ENCODE measurements at regions not wholly inside any gene's neighbourhood (a gene's known extent, or its start where the extent isn't known, plus 50 kb on each side); places are given as distances from the start of the nearest gene placed in this dataset.

DNA sequence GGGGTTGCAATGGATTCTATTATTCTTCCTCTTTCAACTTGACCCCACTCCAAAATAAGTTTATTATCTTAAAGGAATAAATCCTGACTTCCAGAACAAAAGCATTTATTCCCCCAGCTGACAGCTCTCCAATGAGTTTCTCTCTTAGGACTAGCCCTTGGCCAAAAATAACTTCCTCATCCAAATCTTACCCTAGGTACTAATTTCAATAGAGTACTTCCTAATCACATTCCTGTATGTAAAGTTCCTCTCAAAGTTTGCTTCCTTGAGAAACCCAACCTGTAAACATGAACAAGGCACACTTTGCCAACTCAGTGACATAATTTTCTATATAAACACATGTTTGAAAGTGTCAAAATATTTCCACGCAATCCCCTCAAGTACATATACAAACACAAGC lies 671.2 kb upstream of the GALNTL6 start:
- no peak for DNase-seq

DNA sequence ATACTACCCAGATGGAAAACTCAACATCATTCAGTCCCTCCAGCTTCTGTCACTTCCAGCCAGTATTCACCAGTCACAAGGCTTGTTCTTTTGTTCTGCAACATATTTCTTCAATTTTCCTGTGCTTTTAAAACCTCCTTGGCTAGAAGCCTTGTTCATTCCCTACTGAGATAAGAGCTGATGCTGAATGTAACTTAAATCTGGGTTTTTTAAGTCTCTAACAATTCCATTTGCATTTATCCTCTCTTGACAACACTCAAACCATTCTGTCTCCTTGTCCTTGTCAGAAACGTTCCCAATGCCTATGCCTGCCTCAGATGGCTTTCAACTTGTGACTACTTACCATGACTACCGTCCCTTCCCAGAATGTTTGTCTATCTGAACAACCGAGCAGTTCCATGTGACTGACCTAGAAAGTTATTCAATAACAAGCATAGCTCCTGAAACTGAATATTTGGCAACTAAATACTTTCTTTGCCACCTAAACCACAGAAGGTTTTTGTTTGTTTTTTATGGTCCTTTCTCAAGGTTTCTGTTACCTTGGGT lies 682.9 kb upstream of the GALNTL6 start:
- no peak for DNase-seq

DNA sequence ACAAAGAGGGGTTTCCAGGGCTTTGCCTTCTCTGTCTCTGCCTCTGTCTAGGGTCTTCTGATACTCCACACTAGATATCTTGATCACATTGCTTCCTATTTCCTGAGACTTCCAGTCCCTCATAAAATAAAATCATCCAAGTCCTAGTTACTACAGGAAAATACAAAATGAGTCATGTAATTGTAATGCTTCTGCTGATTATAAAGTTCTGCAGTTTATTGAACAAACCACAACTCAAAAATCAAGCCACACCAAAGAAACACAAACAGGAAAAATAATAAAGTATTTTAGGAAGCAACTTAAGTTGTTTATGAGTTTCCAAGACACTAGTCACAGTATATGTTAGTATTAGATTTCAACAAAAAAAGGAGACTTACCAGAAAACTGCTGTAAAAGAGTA lies 695.1 kb upstream of the GALNTL6 start:
- DNase-seq: no peak

DNA sequence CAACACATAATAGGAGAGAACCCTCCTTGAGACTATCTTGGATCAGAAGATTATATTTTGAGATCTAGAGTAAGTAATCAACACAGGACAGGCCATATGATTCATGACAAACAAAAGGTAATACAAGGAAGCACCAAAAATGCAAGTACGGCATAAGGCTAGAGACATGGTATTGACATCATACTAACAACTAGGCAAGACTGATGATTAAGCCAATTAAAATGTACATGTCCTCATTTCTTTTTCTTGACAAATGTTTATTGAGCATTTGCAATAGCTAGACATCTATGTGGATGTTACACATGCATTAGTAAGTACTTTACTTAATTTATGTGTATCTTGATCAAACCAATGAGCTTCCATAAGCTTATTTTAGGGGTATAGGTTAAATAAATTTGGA lies 695.7 kb upstream of the GALNTL6 start:
- DNase-seq: no peak

DNA sequence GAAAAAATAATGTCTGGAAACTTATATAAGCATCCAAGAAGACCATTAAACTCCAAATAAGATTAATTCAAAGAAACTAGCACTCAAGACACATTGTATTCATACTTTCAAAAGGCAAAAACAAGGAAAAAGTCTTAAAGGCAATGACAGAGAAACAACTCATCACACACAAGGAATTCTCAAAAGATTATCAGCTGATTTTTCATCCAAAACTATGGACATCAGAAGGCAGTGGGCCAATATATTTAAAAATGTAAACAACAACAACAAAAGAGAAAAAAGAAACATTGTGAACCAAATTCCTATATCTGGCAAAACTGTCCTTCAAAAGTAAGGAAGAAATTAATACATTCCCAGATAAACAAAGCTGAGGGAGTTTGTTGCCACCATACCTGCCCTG lies 711.4 kb upstream of the GALNTL6 start:
- no peak for DNase-seq

DNA sequence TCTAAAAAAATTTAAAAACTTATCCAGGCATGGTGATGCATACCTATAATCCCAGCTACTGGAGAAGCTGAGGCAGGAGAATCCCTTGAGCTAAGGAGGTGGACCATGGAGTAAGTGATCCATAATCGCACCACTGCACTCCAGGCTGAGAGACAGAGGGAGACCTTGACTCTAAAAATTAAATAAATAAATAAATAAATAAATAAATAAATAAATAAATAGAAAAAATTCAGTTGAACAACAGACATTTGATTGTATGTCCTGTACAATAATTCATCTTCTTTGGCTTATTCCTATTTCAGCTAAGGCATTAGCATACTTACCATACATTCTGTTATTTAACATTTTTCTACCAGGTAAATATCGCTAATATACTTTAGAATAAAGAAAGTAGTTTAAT lies 726.1 kb upstream of the GALNTL6 start:
- no peak for DNase-seq

DNA sequence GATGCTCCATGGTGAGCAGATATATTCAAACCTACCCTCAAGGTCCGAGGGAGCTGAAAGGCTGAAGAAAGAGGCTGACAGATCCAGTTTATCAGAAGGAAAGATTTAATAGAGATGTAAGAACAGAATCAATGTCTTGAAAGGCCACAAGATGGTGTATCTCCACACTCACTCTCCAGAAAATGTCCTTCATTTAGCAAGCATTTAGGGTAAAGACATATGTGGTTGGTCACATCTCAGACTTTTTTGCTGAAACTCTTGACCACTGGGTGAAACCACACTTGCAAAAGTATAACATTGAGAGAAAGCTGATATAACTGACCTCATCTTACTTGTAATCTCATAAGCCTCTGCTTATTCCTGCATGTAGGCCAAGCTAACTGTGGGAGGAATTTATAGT lies 745.8 kb upstream of the GALNTL6 start:
- no peak for DNase-seq

DNA sequence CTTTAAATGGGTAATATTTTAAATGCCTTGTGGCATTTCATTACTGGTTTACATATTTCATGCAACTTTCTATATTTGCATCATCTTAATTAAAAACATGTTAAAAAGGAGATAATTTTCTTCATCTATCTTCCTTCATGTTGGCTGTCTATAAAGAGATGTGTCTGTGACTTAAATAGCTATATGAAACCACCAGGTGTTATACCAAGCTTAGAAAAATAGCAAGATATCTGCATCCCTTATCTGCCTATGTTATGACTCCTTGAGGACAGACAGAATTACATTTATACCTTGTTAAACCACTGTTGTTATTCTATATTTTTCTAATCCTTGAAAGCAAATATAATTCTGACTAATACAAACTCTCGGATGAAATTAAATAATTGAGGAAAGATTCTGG lies 763.8 kb upstream of the GALNTL6 start:
- DNase-seq: no peak

DNA sequence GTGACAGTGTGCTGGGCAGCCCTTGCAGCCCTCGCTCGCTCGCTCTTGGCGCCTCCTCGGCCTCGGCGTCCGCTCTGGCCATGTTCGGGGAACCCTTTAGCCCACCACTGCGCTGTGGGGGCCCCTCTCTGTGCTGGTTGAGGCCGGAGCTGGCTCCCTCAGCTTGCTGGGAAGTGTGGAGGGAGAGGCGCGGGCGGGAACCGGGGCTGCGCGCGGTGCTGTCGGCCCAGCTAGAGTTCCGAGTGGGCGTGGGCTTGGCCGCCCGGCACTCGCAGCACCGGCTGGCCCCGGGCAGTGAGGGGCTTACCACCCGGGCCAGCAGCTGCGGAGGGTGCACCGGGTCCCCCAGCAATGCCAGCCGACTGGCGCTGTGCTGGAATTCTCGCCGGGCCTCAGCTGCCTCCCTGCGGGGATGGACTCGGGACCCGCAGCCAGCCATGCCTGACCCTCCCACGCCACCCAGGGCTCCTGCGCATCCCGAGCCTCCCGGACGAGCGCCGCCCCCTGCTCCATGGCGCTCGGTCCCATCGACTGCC lies 770.1 kb upstream of the GALNTL6 start:
- DNase-seq: no peak

DNA sequence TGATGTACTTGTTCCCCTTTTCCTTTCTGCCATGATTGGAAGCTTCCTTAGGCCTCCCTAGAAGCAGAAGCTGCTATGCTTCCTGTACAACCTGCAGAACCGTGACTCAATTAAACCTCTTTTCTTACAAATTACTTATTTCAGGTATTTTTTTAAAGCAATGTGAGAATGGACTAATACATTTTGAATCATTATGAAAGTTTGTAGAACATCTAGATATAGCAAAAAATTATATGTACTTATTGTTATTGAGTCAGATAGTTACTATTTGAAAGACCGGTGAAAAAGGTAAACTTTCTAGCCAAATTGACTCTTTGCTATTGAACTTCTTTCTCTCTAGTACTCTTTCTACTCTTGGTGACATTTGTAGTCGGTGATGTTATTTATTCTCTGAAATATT lies 777.3 kb upstream of the GALNTL6 start:
- no peak for DNase-seq

DNA sequence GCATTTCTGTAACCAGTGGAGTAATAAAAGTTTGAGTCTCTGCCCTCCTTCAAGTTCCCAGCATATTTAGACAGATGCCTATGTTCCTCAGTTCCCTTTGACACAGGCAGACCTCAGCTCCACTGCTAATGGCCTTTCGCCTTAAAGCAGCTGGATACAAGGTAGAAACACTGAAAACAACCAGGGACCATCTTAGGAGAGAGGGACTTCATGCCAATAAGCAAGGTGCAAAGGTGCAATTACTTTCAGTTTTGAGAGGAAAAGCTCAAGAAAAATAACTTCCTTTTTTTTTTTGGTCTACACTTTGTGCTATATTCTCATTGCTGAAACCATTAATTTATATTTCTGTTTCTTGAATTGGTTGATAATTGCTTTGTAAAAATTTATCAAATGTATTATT lies 781.9 kb upstream of the GALNTL6 start:
- DNase-seq: no peak

DNA sequence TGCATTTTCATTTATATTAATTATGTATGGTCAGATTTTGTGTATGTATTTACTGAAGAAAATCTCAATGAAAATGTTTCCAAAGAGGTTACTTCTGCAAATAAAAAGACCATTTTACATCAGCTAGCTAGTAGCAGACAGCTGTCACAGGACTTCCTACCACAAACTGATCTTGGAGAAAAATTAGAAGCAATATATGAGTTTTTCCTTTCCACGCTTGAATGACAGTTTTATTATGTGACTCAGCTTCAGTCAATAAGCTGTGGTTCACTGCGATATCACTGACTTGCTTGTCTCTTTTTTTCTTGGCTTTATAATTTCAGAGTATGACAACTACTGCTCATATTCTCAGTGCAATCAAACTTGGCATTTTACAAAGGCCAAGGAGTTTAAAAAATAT lies 787.4 kb upstream of the GALNTL6 start:
- no peak for DNase-seq

DNA sequence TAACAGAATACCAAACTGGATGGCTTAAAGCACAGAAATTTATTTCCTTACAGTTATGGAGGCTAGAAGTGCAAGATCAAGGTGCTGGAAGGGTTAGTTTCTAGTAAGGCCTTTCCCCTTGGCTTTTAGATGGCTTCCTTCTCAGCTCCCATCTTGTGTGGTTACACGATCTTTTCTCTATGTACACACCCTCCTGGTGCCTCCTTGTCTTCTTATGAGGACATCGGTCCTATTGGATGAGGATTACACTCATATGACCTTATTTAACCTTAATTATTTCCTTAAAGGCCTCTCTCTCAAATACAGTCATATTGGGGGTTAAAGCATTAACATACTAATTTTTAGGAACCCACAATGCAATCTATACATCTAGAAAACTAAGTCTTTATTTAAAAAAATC lies 787.9 kb upstream of the GALNTL6 start:
- DNase-seq: no peak

DNA sequence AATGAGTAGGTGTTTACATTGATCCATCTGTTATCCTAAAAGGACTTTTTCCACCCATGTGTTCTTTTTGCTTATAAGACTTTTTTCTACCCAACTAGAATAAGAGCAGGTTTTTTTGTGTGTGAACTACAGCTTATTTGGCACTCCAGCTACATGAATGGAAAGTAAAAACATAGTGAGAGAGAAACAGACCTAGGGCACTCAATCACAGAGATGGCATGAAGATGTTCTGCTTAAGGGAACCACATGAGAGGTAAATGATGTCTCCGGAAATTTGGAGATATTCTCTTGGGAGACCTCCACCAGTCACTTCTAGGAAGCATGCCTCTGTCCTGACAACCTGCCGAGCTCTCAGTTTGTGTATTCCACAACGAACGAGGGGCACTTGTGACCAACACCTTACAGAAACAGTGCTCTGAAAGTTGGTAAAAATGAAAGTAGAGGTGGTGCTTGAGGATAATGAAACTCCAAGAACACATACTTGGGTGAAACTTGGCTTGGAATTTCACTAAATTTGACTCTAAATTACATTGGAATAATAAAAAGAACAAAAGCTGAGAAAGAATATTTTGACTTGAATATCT lies 788.4 kb upstream of the GALNTL6 start:
- DNase-seq: no peak

DNA sequence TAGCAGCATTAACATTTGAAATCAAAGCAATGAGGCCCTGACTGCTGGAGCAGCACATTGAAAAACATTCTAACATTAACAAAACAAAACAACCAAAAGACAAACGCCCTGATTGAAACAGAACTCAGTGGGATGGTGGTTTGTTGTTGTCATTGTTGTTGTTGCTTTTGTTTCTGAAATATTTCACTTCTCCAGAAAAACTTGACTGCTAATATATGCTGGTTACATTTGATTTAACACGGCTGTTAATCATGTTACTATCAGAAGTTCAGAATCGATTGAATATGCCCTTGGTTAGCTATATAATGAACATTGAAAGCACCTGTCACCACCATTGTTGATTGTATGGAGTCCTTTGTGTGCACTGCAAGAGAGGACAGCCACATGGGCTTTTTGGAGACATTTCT lies 790.4 kb upstream of the GALNTL6 start:
- no peak for DNase-seq

DNA sequence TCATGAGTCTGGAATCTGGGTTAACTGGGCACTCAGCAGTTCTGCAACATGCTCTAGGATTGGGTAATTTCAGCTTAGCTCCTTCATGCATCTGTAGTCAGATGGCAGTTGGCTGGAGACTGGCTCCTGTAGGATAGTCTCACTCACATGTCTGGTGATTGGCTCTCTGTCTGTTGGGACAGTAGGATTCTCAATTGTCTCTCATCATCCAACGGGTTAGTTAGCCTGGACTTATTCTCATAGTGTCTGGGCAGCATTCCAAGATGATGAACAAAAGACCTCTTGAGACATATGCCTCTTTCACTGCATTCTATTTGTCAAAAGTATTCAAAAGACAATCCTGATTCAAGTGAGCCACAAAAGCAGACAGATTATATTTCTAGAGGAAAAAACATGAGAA lies 795.6 kb upstream of the GALNTL6 start:
- no peak for DNase-seq

DNA sequence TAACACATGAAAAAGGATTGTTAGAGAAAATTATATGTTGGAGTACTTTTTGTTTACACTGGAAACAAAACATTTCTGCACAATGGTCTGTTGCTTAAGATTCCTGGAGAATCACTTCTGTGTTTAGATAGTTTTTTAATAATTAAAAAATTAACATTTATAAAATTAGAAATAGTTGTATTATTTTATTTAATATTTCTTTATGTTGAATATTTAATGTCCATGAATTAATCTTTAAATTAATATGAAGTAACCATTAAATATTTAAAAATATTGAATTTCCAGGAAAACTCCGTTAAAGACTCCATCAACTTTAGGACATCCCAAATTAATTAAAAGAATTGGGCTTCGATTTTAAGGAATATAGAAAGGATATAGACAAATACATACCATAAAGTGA lies 797.1 kb upstream of the GALNTL6 start:
- no peak for DNase-seq

DNA sequence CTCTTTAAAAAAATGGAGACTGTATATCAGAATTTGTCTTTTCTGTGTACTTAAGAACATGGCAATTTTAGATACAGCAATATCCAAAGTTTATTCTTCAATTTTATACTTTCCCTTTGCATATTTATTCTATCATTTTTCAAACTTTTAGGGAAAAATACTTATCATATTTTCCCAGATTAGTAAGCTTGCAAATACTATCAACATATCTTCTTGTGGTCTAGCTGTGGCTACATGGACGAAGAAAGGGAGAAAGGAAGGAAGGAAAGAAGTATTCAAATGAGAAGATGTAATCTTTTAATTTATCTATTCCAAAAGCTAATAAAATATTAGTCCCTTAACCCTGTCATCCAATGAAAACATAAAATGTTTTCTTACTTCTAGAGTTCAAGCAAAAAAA lies 797.8 kb upstream of the GALNTL6 start:
- no peak for DNase-seq

DNA sequence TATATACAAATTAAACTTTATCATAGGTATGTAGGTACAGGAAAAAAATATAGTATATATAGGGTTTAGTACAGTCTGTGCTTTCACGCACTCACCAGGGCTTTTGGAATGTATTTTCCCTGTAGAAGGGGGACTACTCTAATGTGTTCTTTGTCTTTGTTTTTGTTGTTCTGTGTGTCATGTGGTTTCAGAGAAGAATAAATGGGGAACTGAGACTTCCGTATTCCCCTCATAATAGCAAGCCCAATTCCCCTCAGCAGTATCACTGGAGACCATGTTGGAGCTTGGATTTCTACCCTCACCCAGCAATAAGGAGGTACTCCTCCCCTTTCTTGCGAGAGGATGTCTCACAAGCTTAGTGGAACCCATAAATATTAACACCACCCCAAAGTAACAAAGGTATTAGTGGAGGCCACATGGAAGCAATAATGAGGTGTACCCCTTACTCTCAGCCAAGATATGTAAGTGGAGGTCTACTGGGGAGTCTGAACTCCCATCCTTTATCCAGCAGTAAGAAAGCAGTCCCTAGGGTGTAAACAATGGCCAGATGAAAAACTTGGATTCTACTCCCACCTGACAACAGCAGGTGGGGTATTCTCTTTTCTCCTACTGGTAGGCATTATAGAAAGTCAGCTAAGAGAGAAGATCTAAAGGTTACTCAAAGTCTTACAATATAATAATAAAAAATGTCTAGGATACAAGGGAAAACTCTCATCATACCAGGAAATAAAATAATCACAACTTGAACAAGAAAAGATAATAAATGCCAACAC lies 805.4 kb upstream of the GALNTL6 start:
- no peak for DNase-seq

DNA sequence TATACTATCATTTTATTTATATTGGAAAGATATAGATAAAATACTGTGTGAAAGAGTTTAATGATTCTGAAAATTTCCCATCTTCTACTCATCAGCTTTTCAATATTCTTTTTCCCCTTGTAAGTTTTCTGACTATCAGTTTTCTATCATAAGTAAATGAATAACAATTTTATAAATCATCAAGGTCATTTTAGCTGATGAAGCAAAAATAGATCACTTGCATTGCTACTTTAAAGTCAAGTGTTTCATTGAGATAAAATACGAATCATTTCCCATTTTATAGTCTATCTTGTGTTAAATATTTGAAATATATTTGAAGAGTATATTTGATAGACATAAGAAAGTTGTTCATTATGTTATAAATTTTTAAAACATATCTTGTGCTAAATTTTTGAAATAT lies 811.0 kb upstream of the GALNTL6 start:
- no peak for DNase-seq

DNA sequence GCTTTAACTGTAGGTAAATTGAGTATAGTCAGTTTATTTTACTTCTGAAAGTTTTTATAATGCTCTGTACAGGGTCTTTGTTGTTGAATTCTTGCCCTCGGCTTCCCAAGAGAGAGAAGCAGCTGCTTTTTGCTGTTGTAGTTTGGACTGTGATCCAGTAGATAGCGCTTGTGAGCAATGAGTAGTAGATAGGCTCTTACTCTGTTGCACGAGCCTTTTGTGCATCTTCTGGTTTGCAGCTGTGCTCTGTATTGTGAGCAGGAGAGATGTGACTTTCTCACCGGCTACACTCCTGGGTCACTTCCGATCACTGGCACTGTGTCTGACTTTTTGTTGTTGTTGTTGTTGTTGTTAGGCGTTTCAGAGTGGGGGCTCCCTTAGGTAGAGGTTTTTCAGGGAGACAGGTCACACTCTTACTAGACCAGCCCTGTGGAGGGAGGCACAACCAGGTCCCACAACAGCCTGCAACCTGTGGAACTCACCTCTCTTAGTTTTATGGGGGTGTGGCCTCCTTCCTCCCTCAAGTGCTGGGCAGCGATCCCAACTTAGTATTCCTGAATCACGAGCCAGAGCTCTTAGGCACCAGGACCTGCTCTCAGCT lies 822.1 kb upstream of the GALNTL6 start:
- no peak for DNase-seq

DNA sequence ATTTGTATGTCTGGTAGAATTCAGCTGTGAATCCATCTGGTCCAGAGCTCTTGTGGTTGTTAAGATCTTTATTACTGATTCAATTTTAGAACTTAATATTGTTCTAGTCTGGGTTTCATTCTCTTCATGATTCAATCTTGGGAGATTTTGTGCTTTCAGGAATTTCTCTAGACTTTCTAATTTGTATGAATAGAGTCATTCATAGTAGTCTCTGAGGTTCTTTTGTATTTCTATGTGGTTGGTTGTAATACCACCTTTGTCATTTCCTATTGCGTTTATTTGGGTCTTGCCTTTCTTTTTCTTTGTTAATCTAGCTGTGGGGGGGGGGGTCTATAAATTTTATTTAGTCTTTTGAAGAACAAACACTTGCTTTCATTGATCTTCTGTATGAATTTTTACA lies 824.8 kb upstream of the GALNTL6 start:
- DNase-seq: no peak

DNA sequence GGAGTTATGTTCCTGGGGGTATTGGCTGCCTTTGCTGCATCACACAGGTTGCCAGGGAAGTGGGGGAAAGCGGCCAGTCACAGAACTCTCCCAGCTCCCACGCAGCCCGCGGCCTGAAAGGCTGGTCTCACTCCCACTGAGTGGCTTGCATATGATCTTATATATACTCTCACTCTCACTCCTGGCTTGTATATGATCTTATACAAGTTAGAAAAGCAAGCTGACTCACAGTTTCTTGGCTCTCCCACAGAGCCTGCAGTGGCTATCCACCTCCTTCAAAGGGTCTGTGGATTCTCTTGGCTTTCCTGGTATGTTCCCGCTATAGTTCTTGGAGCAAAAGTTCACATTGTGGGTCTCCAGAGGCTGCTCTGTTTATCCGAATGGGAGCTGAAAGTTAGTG lies 833.5 kb upstream of the GALNTL6 start:
- DNase-seq: no peak

DNA sequence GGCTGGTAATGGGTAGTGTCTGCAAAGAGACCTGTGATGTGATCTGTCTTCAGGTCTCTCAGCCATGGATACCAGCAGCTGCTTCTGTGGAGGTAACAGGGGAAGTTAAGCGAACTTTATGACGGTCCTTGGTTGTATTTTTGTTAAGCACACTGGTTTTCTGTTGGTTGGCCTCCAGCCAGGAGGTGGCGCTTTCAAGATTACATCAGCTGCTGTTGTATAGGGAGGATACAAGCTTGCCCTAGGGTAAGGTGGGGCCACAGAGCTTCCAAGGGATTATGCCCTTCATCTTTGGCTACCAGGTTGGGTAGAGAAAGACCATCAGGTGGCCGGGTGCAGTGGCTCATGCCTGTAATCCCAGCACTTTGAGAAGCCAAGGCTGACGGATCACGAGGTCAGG lies 834.2 kb upstream of the GALNTL6 start:
- DNase-seq: no peak
